ENCODE measurements at regions not wholly inside any gene's neighbourhood (a gene's known extent, or its start where the extent isn't known, plus 50 kb on each side); places are given as distances from the start of the nearest gene placed in this dataset.
A peak's percentile ranks its signal among the peaks of the same experiment; 100 is the strongest.
"Not testable (repeated sequence)": the region's sequence is repeated elsewhere in the genome, so short reads cannot be mapped to it uniquely, and the experiment has no call there.

DNA sequence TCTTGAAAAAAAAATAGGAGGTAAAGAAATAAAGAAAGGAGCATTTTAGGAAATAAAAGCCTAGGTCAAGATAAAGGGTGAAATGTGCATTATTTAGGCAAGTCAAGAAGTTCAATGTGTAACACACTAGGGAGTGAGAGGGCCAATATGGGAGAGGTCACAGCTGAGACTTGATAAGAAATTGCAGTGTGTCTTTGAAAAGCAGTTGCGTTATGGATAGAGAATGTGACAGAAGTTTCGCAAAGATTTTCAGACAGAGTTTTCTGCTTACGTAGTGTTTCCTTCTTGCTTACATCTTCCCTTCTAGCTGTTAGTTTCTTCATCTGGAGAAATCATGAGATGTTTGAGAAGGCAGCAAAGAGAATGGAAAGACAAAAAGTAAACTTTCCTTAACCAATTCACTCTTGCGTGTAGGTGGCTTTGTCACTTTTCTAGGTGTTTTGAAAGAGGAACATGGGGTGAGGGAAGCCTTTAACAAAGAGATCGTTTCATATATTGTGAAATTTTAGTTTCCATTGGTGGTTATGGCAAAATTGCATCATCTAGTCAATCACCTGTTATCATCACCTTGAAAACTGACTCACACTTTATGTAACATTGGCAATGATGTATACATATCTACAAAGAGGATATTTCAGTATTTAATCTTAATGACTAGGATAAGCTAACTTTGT is 975.5 kb downstream of the OLFM4 start:
- DNase-seq = no peak

DNA sequence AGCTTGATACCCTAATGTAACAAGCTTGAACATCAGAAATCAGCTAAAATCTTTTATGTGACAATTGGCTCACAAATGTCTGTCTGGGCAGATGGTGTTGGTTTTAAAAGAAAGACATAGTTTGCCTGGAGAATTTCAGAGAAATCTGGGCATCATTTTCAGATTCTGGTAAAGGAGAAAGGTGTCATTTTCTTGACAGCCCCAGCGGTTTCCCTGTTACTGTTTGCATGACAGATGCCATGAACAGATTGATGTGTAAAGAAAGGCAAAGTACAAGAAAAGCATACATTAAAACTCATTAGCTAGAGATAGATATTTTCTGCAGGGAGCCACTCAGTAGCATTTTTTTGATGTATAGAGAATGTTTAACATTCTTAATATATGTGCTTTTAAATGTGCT is 987.9 kb downstream of the OLFM4 start:
- no peak for DNase-seq

DNA sequence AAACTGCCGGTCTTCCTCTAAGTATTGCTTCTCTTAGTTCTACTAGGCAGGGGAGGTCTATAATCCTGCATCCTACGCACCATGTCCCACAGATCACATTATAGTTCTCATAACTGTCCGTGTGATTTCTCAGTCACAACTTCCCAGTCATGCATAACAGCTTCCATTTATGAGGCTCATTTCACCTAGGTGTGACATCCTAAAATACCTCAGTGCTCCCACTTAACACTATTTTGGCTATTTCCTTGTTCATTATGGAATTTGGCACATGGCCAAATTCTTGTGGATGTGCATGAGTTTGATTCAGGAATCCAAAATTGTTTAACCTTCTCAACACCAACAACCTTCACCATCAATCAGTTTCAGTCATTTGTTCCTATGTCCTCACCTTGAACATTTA is 989.9 kb downstream of the OLFM4 start:
- no peak for DNase-seq

GRCh38 chr13:54029226-54029625 is 1000.6 kb downstream of the OLFM4 start:
- no peak for DNase-seq

DNA sequence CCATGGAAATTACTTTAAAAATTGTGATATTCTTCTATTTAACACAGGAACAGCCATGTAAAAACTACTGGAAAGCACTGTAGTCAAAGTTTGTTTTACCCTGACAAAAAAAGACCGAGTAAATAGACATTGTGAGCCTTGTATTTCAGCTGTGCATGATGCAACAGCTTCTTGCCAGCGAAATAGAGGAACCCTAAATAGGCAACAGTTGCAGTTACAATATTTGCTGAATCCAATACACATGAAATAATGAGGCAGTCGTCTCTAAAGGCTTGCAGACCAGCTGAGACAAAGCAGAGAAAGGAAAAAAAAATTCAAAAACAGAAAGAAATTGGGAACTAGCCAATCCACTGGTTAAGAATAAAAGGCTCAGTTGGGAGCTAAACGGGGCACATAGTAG is 1001.1 kb downstream of the OLFM4 start:
- DNase-seq = no peak

GRCh38 chr13:54033323-54033861 is 1004.8 kb downstream of the OLFM4 start:
- no peak for DNase-seq

GRCh38 chr13:54034047-54034446 is 1005.4 kb downstream of the OLFM4 start:
- DNase-seq = no peak

- not testable (repeated sequence) for DNase-seq
Observed at GRCh38 chr13:54057416-54057815, 1028.8 kb downstream of the OLFM4 start.

DNA sequence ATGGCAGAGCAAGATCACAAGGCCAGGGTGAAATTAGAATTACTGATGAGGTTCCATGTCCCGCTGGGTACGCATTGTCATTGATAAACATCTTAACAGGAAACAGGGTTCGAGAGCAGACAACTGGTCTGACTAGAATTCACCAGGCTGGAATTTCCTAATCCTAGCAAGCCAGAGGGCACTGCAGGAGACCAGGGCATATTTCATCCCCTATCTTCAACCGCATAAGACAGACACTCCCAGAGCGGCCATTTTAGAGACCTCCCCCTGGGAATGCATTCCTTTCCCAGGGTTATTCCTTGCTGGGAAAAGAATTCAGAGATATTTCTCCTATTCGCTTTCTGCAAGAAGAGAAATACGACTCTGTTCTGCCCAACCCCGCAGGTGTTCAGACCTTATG is 1041.3 kb downstream of the OLFM4 start:
- DNase-seq = not testable (repeated sequence)

- DNase-seq = no peak
Observed at GRCh38 chr13:54077569-54077968, 1049.0 kb downstream of the OLFM4 start.

DNA sequence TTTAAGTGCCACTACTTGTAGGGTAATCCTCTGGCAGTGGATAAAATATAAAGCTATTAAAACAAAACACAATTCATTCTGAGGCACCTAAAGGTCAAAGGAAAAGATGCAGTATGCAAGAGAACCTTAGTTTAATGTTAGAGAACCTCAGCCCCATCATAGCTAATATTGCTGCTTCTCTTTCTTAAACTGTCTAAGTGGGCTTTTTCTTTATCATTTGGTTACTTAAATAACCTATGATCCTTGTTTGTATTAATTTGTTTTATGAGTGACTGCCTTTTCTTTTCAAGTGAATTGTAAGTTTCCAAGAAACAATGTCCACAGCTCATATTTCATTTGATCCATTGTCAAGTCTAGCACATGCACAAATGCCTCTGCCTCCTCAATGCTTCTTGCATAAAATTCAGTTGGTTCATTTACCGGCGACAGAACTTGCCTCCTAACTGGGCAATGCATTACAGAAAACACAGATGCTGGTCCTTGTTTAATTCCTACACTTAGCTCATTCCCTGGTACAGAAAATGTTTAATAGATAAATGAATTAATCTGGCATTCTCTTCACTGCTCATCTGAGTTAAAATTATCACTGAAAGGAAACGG is 1049.8 kb downstream of the OLFM4 start:
- peak; percentile 1 for DNase-seq

DNA sequence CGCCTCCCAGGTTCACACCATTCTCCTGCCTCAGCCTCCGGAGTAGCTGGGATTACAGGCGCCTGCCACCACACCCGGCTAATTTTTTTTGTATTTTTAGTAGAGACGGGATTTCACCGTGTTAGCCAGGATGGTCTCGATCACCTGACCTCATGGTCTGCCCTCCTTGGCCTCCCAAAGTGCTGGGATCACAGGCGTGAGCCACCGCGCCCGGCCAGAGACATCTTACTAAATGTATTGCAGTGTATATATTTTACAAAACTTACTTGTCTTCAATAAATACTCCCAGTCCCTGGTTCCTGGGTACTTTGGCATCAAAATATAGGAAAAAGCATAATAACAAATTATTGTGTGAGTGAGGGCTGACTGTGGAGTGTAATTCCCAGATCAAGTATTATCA is 1053.7 kb downstream of the OLFM4 start:
- not testable (repeated sequence) for DNase-seq

DNA sequence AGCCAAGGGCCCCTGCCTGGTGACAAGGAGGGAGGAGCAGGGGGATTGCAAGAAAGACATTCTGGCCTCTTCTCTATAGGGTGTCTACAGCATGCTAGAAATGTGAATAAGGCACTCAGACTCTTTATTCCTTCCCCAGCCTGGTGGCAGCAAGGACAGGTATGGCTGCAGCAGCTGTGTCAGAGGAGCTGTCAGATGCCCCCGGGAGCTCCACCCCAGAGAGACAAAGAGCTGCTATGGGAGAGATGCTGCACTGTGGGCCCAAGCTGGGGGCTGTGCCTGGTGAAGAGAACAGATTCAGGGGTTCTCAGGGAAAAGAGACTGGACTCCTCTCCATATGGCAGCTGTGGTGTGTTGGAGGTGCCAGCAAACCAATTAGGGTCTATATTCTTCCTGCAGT is 1063.3 kb downstream of the OLFM4 start:
- DNase-seq = no peak

- DNase-seq = no peak
Observed at GRCh38 chr13:54092686-54093085, 1064.1 kb downstream of the OLFM4 start.

GRCh38 chr13:54110597-54110996 is 1082.0 kb downstream of the OLFM4 start:
- DNase-seq = no peak

DNA sequence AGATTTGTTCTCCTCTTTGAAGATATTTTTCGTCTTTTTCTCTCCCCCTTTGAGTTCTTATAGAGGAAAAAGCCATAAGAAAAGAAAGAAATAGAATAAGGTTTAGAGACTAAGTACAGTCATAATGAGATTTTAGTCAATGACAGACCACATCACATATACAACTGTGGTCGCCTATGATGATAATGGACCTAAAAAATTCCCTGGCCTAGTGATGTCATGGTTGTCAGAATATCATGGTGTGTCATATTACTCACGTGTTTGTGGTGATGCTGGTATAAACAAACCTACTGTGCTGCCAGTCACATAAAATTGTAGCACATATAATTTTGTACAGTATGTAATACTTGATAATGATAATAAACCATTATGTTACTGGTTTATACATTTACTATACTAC is 1096.1 kb downstream of the OLFM4 start:
- no peak for DNase-seq

GRCh38 chr13:54130931-54131330 is 1102.3 kb downstream of the OLFM4 start:
- not testable (repeated sequence) for DNase-seq

- not testable (repeated sequence) for DNase-seq
Observed at GRCh38 chr13:54131433-54131832, 1102.8 kb downstream of the OLFM4 start.

DNA sequence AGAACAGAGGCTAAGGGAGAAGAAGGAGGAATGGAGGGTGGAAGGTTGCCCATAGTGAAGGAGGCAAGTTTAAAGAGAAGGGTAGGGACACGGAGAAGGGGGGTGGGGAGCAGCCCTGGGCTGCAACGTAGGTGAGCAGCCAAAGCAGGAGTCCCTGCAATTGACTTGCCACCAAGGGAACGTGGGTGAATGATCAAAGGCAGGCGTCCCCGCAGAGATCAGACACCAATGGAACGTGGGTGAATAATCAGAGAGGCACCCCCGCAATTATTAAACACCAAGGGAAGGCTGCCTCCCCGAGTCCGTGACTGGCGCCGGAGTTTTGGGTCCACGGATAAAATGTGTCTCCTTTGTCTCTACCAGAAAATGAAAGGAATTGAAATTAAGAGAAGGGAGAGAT is 1103.5 kb downstream of the OLFM4 start:
- DNase-seq = not testable (repeated sequence)

- not testable (repeated sequence) for DNase-seq
Observed at GRCh38 chr13:54132720-54133119, 1104.1 kb downstream of the OLFM4 start.

GRCh38 chr13:54133746-54134145 is 1105.1 kb downstream of the OLFM4 start:
- DNase-seq = no peak

- no peak for DNase-seq
Observed at GRCh38 chr13:54144828-54145227, 1116.2 kb downstream of the OLFM4 start.

DNA sequence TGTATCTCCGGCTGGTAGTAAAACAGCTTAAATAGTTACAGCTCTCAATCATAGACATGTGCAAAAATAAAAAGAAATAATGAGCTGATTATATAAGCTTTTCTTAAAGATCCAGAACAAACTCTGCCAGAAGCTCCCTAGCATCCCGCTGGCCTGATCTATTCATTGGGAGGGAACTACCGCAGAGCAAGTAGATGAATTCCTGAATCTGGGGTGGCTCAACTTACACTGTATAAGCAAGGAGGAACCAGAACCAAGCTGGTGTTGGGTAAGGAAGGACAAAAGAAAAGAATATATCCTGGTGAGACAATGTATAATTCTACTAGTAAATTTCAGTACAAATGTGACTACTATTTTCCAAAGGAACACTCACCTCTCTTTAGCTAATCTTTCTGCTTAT is 1122.2 kb downstream of the OLFM4 start:
- DNase-seq = no peak

GRCh38 chr13:54162069-54162468 is 1133.5 kb downstream of the OLFM4 start:
- DNase-seq = no peak

All from DMS79 (cell line).